AML-193 (cell line): ENCODE measurements at regions not wholly inside any gene's neighbourhood (a gene's known extent, or its start where the extent isn't known, plus 50 kb on each side); places are given as distances from the start of the nearest gene placed in this dataset.
A peak's percentile ranks its signal among the peaks of the same experiment; 100 is the strongest.
"Not testable (repeated sequence)": the region's sequence is repeated elsewhere in the genome, so short reads cannot be mapped to it uniquely, and the experiment has no call there.

Source experiments
- DNase-seq, 2 experiments: peaks; one replicate each; lab custom pipeline; 2025; lab: John Stamatoyannopoulos, UW

GRCh38 chr12:111154147-111154834 lies 214.6 kb downstream of the PHETA1 start:
- no peak for DNase-seq

GRCh38 chr12:111152561-111152960 lies 216.3 kb downstream of the PHETA1 start:
- no peak for DNase-seq

GRCh38 chr12:111150921-111151840 lies 217.7 kb downstream of the PHETA1 start:
- DNase-seq, result no peak

- no peak for DNase-seq
Measured at GRCh38 chr12:111150360-111150759, 218.5 kb downstream of the PHETA1 start.

GRCh38 chr12:111149299-111149698 lies 219.6 kb downstream of the PHETA1 start:
- peak in 1 of 2 experiments; percentile 0 for DNase-seq

- no peak for DNase-seq
Measured at GRCh38 chr12:111148005-111148404, 220.9 kb downstream of the PHETA1 start.

GRCh38 chr12:111143271-111143670 lies 222.9 kb upstream of the MYL2 start:
- no peak for DNase-seq

- no peak for DNase-seq
Measured at GRCh38 chr12:111141205-111141604, 220.8 kb upstream of the MYL2 start.

GRCh38 chr12:111138016-111138415 lies 217.6 kb upstream of the MYL2 start:
- DNase-seq, result no peak

GRCh38 chr12:111135293-111135832 lies 215.0 kb upstream of the MYL2 start:
- DNase-seq, result no peak

GRCh38 chr12:111130336-111130735 lies 210.0 kb upstream of the MYL2 start:
- no peak for DNase-seq

GRCh38 chr12:111129149-111129767 lies 208.9 kb upstream of the MYL2 start:
- DNase-seq, result no peak

- DNase-seq, result no peak
Measured at GRCh38 chr12:111126331-111126730, 206.0 kb upstream of the MYL2 start.

- DNase-seq, result no peak
Measured at GRCh38 chr12:111124183-111124582, 203.8 kb upstream of the MYL2 start.

GRCh38 chr12:111123390-111123789 lies 203.0 kb upstream of the MYL2 start:
- no peak for DNase-seq

GRCh38 chr12:111122458-111122878 lies 202.1 kb upstream of the MYL2 start:
- DNase-seq, result no peak

- no peak for DNase-seq
Measured at GRCh38 chr12:111121840-111122239, 201.5 kb upstream of the MYL2 start.

GRCh38 chr12:111120578-111120977 lies 200.2 kb upstream of the MYL2 start:
- no peak for DNase-seq

GRCh38 chr12:111117017-111117416 lies 196.6 kb upstream of the MYL2 start:
- no peak for DNase-seq

GRCh38 chr12:111113313-111113712 lies 192.9 kb upstream of the MYL2 start:
- not testable (repeated sequence) for DNase-seq

GRCh38 chr12:111112311-111113098 lies 192.1 kb upstream of the MYL2 start:
- no peak for DNase-seq

- DNase-seq, result no peak
Measured at GRCh38 chr12:111111681-111112080, 191.3 kb upstream of the MYL2 start.
